Islet of Langerhans (tissue), 1 donor: ENCODE measurements at regions not wholly inside any gene's neighbourhood (a gene's known extent, or its start where the extent isn't known, plus 50 kb on each side); places are given as distances from the start of the nearest gene placed in this dataset.

Experiments used
- FAIRE-seq: peaks from one replicate; lab custom pipeline; 2011; peaks lifted over from hg19 to GRCh38; lab: Jason Lieb, UNC

- no peak for FAIRE-seq
Measured at GRCh38 chr13:90414691-90415596, 932.5 kb upstream of the MIR17HG start.

DNA sequence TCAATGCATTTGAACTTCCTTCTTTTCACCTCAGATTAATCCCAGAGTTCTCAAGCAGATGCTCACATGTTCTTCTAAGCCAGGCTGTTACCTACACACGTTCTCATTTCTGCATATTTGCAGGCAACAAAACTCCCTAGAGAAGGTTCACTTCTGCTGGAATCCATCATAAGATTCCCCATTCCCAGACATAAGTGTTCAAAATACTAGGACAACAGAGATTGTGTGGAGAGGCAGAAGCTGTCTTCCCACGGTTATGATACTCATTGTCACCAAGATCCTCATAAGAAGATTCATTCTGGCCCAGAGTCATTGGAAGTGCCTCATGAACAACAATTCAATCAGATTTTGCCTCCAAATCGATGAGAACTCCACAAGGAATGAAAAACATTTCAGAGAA lies 931.6 kb upstream of the MIR17HG start:
- FAIRE-seq = no peak

GRCh38 chr13:90416519-90416918 lies 931.0 kb upstream of the MIR17HG start:
- no peak for FAIRE-seq

DNA sequence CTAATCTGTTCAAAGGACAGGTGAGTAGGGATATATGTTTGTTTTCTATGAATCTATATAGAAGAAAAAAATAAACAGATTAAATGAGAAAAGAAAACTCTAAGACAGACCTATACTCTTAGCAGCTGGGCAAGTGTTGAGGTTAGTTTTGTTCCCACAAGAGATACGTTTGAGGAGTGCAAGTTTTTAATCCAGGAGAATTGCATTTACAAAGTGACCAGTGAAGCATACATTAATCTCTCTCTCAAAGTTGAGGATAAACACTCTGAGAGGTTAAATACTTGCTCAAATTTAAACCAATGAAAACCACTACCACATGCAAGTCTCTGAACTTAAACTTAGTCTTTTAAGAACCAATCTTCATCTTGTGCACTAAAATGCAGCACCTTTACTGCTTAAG lies 930.5 kb upstream of the MIR17HG start:
- FAIRE-seq = no peak

GRCh38 chr13:90420683-90421082 lies 926.8 kb upstream of the MIR17HG start:
- FAIRE-seq = no peak

- FAIRE-seq = no peak
Measured at GRCh38 chr13:90427322-90428272, 919.9 kb upstream of the MIR17HG start.

DNA sequence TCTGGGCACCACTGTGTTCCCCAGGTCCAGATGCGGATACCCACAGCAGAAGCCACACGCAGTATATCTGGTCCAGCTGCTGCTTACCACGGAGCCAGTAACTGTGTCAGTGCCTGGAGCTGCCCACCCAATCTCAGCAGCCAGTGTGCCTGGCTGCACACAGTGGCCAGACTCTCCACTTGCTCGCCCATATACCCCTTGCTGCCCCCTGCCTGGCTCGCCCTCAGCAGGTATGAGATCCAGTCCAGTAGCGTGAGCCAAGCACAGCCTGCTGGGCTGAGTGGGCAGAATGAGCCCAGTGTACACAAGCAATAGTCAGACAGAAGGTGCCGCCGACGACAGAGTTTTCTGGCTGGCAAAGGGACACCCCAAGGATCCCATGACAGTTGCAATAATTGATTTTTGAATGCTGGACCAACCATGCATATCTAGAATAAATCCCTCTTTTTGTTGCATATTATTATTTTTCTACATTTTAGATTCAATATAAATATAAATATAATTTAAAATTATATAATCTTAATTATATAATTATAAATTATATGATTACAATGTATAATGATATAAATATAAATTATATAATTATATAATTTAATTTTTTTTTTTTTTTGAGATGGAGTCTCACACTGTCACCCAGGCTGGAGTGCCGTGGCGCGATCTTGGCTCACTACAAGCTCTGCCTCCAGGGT lies 918.8 kb upstream of the MIR17HG start:
- FAIRE-seq = no peak

- FAIRE-seq = no peak
Measured at GRCh38 chr13:90430127-90430526, 917.4 kb upstream of the MIR17HG start.

DNA sequence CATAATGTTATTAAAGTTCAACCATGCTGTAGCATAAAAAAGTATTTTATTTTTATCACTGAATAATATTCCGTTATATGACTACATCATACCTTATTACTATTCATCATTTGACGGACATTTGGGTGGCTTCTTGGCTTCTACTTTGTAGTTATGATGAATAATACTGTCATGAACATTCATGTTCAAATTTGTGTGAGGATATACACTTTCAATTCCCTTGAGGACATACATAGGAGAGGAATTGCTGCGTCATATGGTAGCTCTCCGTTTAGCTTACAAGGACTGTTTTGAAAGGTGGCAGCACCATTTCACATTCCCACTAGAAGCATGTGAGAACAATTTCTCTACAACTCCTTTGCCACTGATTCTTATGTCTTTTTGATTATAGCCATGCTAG lies 910.8 kb upstream of the MIR17HG start:
- FAIRE-seq = no peak

DNA sequence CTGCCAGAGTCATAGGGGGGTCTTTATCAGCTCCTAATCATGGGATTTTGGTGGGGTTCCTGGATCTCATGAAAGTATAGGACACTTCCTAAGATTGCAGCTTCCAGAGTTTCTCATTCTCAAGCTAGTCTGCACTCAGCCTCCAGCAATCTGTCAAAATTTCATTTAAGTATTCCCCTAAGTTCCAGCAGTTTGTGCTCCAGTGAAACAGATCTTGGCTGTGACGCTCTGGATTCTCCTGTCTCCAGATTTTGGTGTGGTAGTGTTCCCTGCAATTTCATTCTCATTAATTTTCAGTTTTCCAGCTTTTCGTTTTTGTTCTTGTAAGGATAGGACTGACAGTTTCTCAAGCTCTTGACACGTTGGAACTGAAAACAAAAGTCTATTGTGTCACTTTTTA lies 908.9 kb upstream of the MIR17HG start:
- FAIRE-seq = no peak

DNA sequence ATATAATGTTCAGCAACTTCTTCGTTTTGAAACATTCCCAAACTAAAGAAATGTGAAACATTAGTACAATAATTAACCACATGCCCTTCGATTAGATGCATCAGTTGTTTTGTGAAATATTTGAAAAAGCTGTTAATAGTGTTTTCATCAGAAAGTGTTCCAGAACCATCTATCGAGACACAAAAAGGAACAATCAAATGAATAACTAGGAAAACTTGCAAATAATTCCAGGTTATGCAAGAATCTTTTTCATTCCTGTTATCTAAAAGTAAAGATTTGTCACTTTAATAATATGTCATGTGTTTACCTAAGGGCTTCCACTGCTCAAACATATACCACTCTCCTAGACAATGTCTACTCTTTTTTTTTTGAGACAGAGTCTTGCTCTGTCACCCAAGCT lies 904.2 kb upstream of the MIR17HG start:
- no peak for FAIRE-seq

DNA sequence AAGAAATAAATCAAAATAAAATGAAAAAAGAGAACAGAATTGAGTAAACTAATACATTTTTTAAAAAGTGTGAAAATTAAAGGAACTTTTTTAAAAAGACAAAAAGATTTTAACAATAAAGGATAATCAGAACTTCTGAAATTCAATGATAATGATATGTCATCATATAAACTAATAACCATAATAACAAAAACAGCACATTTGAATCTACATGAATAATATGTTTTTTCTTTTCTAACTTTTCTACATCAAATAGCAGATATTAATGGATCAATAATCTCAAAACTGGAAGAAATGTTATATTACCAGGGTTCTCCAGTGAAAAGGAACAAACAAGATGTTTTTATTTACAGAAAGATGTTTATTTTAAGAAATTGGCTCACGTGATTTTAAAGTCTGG lies 903.3 kb upstream of the MIR17HG start:
- FAIRE-seq = no peak

DNA sequence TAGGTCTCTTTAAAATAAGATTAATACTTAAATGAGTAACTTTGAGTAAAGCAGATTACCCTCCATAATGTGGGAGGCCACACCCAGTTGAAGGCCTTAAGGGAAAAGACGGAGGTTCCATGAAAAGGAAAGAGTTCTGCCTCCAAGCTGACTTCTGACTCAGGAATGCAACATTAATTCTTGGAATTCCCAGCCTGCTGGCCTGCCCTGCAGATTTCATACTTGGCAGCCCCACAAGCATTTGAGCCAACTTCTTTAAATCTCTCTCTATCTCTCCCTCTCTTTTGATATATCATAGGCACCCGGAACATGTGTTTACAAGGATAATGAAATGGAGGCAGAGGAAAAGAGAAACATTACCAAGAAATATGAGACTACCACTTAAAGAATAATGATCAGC lies 902.3 kb upstream of the MIR17HG start:
- FAIRE-seq = no peak

GRCh38 chr13:90447034-90447733 lies 900.3 kb upstream of the MIR17HG start:
- no peak for FAIRE-seq

DNA sequence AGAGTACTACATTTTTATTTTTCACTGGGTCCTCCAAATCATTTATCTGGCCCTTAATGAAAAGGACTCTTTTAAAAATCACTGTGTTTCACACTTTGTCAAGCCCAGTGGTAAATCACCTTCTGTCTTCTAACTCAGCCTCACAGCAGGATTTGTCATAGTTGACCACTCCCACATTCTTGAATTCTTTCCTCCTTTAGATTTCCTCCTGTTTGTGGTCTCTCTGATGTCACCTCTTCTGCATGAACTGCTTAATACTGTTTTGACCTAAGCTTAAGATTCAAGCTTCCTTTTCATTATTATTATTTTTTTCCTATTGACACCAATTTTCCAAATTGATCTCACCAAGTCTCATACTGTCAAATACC lies 899.8 kb upstream of the MIR17HG start:
- FAIRE-seq = no peak

- no peak for FAIRE-seq
Measured at GRCh38 chr13:90448466-90449037, 898.9 kb upstream of the MIR17HG start.

DNA sequence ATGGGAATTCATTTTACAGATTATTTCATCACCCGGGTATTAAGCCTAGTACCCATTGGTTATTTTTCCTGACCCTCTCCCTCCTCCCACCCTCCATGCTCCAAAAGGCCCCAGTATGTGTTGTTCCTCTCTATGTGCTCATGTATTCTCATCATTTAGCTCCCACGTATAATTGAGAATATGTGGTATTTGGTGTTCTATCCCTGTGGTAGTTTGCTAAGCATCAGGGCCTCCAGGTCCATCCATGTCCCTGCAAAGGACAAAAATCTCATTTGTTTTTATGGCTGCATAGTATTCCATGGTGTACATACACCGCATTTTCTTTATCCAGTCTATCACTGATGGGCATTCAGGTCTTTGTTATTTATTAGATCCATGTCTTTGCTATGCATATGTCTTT lies 894.1 kb upstream of the MIR17HG start:
- no peak for FAIRE-seq

DNA sequence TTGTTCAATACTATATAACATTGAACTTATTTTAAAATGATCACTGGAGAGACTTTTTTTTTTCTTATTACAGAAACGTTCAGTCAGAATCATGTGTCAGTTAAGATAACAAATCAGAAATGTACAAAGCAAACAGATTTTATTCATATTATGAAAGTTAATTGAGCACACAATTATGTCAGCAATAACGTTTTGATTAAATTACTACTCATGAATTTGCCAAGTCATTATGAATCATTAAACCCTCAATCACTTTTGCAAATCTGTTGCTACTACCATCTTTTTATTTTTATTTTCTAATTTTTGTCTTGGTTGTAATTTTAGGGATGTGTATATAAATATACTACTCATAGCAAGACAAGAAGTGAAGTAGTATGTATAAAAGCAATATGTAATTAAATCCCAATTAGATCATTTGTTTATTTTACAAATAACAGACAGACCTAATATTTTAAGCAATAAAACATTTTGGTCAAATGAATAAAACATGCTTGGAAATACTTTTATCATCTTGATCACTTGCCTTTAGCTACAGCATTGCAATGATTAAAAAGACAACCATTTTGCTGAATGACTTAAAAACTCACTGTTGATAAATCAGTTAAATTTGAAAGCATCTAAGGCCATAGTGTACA lies 893.4 kb upstream of the MIR17HG start:
- no peak for FAIRE-seq

DNA sequence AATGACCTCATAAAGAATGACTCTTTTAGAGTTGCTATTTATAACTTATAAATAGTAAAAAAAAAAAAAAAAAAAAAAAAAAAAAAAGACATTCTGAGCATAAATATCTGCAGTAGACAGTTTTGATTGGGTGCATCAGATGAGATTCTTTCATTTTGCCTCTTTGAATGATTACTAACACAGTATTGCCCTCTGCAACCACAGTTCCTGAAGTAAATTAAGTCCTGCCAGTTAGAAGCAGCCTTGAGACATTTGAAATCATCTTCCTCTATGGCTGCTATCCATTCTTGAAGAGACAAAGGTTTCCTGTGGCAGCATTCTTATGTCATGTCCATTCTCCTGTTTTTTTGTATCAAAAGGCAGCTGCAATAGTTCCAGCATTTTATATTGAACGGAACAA lies 892.4 kb upstream of the MIR17HG start:
- no peak for FAIRE-seq

DNA sequence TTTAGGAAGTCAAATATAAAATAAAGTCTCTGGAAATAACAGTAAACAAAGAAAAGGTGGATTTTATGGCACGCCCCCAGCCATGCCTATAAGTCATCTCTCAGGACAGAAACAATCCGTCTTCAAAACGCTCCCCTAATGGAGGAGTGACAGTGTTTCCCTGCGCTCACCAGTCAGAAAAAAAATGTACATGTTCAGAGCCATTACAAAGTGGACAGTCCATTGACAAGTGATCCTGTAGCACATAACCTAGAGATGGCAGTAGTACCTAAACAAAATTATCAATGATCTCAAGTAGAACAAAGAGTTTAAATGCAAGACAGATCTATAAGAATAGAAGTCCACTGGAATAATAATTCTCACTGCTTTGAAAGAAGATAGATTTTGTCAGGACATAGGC lies 891.7 kb upstream of the MIR17HG start:
- FAIRE-seq = no peak

DNA sequence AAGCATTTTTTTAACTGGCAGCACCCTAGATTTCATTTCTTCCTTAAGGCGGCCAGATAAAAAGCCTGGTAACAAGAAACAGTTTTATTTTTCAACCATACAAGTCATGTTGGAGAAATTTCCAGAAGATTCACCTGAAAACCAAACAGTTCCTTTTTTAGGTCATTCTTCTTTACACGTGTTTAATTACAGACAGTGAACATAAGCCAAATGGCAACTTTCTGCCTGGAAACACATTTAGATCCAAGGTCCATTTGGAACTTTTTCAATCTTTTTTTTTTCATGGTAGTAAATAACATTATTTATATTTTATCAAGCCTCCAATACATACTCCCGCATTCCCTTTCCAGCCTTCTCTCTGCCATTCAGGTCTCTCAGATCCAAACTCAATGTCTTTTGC lies 886.1 kb upstream of the MIR17HG start:
- FAIRE-seq = no peak
